ENCODE measurements at regions not wholly inside any gene's neighbourhood (a gene's known extent, or its start where the extent isn't known, plus 50 kb on each side); places are given as distances from the start of the nearest gene placed in this dataset.
"Not testable (repeated sequence)": the region's sequence is repeated elsewhere in the genome, so short reads cannot be mapped to it uniquely, and the experiment has no call there.

DNA sequence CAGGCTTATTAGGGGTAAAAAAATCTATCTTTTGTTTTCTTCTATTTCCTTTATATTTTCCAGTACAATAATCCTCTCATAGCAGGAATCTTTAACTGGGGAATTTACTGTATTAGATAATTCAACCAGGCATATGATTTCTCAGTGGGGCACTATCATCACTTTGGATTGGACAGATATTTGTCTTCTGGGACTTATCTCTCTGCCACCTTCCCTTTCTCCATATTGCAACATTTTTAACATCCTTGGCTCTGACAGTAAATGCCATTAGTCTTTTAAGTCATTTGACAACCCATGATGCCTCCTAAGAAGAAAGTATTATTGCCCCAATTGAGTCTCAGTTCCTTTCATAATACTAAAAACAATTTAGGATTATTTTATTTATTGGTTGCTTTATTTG, 304.1 kb downstream of the FGF10 start:
- no peak overlapping the region for H3K4me3 ChIP-seq (ENCODE audit: low read length)
- no peak for DNase-seq (ENCODE audit: low read depth, low spot score)

DNA sequence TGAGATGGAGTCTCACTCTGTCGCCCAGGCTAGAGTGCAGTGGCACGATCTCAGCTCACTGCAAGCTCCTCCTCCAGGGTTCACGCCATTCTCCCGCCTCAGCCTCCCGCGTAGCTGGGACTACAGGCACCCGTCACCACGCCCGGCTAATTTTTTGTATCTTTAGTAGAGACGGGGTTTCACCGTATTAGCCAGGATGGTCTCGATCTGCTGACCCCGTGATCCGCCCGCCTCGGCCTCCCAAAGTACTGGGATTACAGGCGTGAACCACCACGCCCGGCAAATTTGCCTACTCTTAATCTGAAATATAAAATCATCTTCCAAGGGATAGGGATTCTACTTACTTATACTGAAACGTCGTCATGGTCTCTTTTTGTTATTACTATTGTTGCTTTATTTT, 314.7 kb downstream of the FGF10 start:
- not testable (repeated sequence) for H3K4me3 ChIP-seq (ENCODE audit: low read length); DNase-seq (ENCODE audit: low read depth, low spot score)

DNA sequence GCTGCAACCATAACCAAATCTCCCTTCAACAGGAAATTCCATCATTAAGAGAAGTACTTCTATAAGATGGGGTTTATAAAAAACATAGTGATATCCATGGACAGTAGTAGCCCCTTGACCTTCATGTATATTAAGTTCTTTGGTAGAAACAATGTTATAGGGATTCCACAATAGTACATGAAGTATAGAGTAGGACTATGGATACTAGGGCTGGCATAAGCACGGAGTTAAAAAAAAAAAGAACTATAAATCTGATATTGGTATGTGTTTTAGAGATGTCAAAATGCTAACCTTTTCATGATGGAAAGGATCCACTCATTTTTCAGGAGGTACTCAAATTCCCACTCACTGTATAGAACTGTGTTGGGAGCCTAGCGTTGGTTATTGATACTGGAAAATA, 337.6 kb downstream of the FGF10 start:
- no peak overlapping the region for H3K4me3 ChIP-seq (ENCODE audit: low read length)
- no peak for DNase-seq (ENCODE audit: low read depth, low spot score)

DNA sequence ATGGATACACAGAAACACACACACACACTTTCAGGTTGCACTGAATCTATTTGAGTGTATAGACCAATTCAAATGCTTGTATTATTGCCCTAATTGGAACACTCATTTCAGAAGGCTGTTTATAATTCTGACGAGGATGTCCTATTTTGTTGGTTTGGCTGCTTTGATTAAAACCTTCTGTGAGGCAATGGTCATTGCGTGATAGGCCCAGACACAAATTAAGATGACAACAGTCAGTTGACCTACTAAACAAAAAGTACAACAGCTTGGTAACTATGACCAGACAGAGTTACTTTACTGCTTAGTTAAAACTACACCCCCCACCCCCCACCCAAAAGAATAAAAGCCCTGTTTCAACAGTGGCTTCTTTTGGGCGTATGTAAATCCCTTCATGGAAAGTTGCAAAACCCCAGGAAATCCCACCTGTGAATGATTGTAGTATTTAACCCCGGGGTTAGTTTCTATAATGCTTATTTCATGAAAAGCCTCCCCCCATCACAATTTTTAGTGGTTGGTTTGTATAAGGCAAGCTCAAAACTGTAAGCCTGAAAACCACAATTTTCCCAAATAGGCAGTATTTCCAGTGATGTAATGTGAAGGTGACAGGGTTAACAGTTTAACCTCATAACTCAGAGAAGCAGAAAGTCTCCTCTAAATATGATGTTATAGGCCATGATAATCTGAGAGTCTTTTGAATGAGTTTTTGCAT, 340.8 kb downstream of the FGF10 start:
- no peak for DNase-seq (ENCODE audit: low read depth, low spot score)
- H3K4me3 ChIP-seq (ENCODE audit: low read length), result no peak overlapping the region

DNA sequence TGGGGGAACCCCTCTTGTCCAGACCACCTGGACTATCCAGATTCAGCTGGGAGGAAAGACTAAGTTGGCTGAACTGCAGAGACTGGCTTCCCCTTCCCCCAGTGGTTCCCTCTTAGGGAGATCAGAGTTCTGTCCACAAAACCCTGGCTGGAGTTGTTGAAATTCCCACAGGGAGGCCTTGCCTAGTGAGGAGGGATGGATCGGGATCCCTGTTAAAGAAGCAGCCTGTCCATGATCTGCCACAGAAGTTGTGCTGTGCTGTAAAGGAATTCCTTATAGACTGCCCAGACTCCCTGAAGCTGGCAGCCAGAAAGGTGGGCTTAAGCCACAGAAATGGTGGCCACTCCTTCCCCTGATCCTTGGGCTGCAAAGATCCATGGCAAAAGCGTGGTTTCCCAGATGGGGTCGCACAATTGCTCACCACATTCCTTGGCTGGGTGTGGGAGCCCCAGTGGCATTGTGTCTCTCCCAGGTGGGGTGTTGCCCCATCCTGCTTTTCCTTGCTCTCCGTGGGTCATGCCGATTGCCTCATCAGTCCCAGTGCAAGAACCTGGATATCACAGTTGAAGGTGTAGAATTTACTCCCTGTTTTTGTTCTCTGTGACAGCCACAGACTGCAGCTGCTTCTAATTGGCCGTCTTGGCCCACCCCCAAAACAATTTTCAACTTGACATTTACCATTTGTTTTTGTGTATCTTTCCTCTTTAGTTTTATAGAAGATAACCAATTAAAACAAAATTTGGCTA, 342.4 kb downstream of the FGF10 start:
- DNase-seq (ENCODE audit: low read depth, low spot score), result no peak
- no peak overlapping the region for H3K4me3 ChIP-seq (ENCODE audit: low read length)

DNA sequence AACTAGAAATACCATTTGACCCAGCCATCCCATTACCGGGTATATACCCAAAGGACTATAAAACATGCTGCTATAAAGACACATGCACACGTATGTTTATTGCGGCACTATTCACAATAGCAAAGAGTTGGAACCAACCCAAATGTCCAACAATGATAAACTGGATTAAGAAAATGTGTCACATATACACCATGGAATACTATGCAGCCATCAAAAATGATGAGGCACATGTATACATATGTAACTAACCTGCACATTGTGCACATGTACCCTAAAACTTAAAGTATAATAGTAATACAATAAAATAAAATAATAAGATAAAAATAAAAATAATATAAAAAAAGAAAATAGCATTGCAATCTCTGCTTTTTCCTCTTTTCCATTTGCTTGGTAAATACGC, 344.7 kb downstream of the FGF10 start:
- DNase-seq (ENCODE audit: low read depth, low spot score); H3K4me3 ChIP-seq (ENCODE audit: low read length): not testable (repeated sequence)

DNA sequence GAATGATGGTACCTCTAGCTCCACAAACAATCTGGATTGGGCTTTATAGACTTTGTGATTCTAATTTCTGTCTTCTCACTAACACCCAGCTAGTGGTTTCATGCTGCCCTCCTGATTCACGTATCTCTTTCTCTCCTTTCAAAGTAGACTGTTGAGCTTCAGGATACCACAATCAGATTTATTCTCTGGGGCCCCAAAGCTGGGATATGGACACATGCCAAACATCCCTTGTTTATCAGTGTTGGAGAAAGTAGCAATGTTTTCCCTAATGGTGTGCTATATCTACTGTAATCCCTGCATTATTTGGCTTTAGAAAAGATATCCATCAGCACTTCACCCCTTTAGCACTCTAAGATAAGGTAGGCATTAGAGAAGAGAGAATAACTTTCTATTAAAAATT, 361.0 kb downstream of the FGF10 start:
- H3K4me3 ChIP-seq (ENCODE audit: low read length), result no peak overlapping the region
- DNase-seq (ENCODE audit: low read depth, low spot score), result no peak

DNA sequence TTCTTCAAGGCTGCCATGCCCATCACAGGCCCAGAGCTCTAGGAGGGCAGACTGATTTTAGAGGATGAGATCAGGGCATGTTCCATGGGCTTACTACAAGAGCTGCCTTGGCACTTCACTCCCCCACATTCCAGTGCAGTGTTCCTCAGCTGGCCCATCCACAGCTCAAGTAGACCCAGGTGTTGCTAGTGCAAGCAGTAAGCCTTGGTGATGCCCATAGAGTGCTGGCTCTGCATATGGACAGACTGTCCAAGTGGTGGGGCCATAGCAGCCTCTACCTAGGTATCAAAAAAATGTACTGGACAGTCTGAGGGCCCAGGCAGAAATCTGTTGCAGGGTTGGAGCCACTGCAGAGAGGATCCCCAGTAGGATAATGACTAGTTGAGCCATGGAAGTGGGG, 366.6 kb downstream of the FGF10 start:
- no peak overlapping the region for H3K4me3 ChIP-seq (ENCODE audit: low read length)
- DNase-seq (ENCODE audit: low read depth, low spot score), result no peak

DNA sequence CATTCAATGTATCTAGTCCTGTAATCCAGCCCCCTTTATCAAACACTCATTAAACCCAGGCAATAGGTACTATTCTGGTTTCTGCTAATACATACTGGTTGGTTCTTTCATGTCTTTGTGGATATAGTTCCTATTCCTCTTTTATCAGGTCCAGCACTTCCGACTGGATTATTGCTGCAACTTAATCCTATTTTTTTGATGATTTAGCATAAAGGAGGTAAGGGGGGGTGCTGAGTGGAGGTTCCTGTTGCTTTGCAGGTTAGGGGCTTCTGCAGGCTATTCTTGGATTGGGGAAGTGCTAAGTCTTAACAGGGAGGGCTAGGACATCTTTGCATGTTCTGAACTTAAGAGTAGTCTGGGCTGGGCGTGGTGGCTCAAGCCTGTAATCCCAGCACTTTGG, 377.7 kb downstream of the FGF10 start:
- H3K4me3 ChIP-seq (ENCODE audit: low read length), result no peak overlapping the region
- no peak for DNase-seq (ENCODE audit: low read depth, low spot score)

DNA sequence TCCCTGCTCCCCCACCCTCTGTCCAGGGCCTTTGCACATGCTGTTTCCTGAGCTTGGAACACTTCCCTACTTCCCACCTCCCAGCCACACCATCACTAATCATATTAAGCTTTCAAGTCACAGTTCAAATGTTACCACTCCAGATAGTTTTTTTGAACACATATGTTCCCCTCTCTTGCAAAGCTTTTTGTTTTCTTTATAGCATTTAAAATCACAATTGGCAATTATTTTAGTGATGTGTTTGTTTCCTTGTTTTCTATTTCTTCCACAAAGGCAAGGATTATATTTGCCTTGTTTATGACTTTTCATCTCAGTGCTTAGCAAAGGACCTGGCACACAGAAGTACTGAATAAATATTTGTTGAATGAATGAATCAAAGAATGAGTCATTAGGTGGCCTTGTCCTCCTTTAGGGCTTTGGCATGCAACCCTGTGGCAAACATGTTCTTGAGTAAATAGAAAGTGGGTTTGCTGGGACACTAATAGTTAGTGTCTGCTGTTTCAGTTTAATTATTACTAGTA, 386.8 kb downstream of the FGF10 start:
- DNase-seq (ENCODE audit: low read depth, low spot score), result no peak
- no peak overlapping the region for H3K4me3 ChIP-seq (ENCODE audit: low read length)

DNA sequence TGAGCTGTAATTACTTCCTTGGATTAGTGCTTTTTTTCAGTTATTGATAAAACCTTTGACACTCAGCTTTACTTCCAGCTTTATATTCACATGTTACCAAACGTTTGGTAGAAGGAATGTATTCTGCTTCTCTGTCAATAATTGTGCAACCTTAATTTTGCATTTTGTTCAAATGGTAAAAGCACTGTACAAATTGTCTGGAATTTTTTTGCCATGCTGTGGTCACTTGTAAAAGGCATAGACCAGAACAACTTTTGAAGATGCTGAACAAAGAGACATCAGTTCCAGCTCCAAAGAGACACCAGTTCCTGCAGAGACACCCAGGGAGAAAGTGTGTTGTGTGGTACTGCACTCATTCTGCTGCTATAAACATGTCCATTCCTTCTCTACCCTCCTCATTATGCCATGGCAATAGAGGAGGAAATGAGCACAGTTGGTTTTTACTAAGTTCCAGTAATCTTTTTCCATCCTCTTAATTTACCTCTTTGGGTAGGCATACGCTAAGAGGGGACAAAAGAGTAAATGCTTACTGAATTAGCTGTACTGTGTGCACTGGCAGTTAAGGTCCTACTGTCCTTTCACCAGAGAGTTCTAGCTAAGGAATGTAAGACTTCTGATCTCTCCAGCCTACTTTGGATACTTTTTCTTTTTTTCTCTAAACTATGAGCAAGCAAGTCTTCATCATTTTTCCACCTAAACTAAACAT, 387.4 kb downstream of the FGF10 start:
- H3K4me3 ChIP-seq (ENCODE audit: low read length), result no peak overlapping the region
- DNase-seq (ENCODE audit: low read depth, low spot score), result no peak

DNA sequence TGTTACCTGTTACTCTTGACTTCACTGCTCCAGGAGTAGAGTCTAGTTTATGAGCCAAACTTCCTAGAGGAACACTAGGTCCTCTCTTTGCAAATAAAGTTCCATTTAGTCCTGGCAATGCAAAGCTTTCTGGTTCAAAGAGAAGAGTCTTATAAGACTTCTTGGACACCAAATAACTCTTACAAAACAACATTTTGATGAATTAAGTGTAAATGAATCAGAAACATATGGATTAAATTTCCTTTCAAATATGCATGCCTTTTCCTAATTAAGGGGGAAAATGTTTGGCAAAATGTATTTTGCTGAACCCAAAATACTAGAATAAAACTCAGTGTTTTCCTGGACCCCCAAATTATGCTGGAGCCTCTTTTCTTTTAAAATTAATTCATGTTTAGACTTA, 388.0 kb downstream of the FGF10 start:
- DNase-seq (ENCODE audit: low read depth, low spot score), result no peak
- H3K4me3 ChIP-seq (ENCODE audit: low read length), result no peak overlapping the region

DNA sequence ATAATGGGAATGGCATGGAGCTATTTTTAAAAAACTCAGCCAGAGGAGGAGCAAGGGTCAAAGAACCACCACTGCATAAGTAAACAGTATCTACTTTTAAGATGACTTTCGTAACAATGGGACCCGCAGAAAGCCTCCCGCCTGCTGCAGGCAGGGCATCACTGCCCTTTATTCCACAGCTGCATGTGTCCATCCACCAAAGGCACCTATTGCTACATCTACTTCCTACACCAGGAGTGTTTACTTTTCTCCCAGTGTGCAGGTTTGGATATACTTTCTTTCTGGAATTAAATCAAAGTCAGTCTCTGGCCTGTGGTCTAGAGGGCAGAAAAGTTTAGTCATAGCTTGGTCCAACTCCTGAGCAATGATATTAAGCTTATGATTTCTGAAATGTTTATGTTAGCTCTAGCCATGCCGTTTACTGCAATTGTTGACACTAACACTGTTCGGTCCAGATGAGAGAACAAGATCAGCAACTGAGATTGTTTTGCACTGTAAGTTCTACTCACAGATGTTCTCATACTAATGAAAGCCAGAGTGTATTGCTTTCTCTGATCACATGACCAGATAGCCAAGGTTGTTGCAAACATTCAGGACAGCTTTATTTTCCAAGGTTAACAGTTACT, 391.5 kb downstream of the FGF10 start:
- no peak overlapping the region for H3K4me3 ChIP-seq (ENCODE audit: low read length)
- DNase-seq (ENCODE audit: low read depth, low spot score), result no peak

DNA sequence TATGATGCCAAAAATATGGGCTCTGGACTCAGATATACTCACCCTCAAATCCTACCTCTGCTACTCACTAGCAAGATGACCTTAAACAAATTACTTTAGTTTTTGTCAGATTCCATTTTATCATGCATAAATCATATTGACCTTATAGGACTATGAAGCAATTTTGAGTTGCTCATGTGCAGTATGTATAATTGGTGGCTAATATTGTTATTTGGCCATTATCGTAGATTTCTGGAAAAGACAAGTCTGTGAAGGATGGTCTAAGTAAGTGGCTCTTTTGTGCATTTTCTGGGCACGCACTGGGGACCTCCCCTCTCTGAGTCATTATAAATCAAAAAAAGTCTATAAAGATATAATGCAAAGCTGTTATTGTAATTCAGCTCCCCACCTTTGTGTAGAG, 393.0 kb downstream of the FGF10 start:
- no peak for DNase-seq (ENCODE audit: low read depth, low spot score)
- no peak overlapping the region for H3K4me3 ChIP-seq (ENCODE audit: low read length)

DNA sequence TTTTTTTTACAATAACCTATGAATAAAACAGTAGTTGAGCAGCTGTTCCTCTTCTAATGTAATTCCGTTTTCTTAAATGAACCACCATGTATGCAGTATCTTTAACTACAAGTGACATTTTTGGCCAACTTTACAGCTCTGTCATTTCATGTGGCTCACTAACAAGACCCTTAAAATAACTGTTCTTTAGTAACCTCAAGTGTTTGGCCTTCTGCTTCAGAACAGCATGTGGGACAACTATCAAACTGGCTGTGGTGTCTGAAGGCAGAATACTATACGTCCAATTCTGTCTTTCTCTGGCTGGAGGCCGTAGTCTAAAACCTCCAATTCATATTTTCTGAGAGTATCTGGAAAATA, 391.4 kb downstream of the NNT start:
- no peak overlapping the region for H3K4me3 ChIP-seq (ENCODE audit: low read length)
- DNase-seq (ENCODE audit: low read depth, low spot score), result no peak

DNA sequence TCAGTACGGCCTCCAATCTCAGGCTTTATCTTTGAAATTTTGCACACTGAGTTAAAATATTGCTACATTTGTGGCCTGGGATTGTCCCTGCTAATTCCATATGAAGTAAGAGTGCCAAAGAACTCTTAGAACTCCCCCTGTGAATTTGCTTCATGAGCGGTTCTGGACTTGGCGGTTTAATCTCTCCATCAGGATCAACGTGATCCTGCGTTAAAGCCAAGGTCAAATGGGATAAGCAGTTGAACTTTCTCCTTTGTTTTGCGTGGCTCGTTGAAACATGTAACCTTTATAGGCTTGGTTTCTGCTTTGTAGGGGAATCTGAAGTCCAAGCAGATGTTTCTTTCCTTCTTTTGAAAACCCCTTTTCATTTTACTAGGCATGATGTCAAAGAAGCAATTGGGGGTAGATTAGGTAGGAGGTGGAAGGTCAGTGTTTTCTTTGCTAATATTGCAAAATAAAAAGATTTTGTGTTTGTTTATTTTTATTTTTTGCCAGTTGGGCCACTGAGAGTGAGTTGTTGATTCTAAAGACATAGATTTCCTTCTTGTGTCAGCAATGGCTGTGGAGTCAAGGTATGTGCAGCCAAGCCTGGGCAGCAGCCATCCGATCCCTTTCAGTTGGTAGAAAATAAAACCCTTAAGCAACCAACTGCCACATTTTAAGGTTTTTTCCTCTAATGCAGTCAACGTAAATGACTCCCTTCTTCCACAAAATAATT, 390.8 kb downstream of the NNT start:
- DNase-seq (ENCODE audit: low read depth, low spot score), result no peak
- H3K4me3 ChIP-seq (ENCODE audit: low read length), result no peak overlapping the region

DNA sequence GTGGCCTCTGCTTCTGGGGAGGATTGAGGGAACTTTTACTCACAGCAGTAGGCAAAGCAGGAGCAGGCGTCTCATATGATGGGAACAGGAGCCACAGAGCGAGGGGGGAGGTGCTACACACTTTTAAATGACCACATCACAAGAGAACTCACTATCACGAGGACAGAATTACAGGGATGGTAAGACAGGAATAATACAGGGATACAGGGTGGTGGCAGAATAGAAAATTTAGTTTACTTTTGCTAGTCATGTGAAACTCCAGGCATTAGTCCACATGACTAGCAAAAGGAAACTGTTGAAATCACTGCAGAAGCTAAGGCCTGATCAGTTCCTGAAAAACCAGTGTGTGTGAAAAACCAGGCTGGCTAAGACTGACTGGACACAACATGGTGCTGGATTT, 382.4 kb downstream of the NNT start:
- DNase-seq (ENCODE audit: low read depth, low spot score), result no peak
- H3K4me3 ChIP-seq (ENCODE audit: low read length), result no peak overlapping the region

DNA sequence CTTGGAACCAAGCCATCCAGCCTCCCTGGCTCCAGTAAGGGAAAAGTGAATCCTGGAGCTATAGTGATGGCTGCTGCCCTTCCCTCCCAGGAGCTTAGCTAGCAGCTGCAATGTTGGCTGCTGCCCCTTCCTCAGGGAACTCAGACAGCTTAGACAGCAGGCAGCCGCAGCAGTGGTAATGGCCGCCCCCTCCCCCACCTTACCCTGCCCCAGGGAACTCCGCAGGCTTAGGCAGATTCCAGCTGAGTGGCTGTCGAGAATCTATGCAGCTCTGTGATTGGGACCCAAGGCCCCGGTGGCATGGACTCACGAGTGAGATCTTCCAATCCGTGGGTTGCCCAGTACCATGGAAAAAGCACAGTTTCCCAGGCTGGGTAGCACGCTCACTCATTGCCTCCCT, 378.6 kb downstream of the NNT start:
- DNase-seq (ENCODE audit: low read depth, low spot score), result no peak
- no peak overlapping the region for H3K4me3 ChIP-seq (ENCODE audit: low read length)

DNA sequence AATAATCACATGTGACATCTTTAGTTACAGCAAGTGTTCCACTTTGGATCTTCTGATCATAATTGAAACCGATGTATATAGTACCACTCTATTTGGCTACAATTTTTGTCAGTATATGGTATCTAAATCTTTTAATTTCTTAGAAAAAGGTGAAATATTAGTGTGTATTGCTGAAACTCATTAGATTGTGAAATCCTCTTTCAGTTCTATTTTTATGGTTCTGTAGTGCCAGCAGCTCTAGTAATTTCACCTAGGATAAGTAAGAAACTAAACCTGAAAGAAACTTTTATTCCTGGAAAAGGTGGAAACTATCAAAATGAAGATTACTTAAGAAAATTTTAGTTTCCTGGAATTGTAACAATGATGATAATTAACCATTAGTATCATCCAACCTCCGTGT, 370.9 kb downstream of the NNT start:
- DNase-seq (ENCODE audit: low read depth, low spot score), result no peak
- no peak overlapping the region for H3K4me3 ChIP-seq (ENCODE audit: low read length)
